ENCODE measurements at regions not wholly inside any gene's neighbourhood (a gene's known extent, or its start where the extent isn't known, plus 50 kb on each side); places are given as distances from the start of the nearest gene placed in this dataset.
"Not testable (repeated sequence)": the region's sequence is repeated elsewhere in the genome, so short reads cannot be mapped to it uniquely, and the experiment has no call there.

GRCh38 chr11:103808252-103808651 lies 228.2 kb upstream of the DDI1 start:
- H3K9me3 ChIP-seq = no peaks in the 10 kb centered on the region
- no peak overlapping the region for H3K4me3 ChIP-seq
- H3K36me3 ChIP-seq = no peaks in the 10 kb centered on the region
- no peaks in the 10 kb centered on the region for H3K27me3 ChIP-seq
- intact Hi-C loops (cut with DNase I) = no loop called here
- TF ChIP-seq, protein P1, sequence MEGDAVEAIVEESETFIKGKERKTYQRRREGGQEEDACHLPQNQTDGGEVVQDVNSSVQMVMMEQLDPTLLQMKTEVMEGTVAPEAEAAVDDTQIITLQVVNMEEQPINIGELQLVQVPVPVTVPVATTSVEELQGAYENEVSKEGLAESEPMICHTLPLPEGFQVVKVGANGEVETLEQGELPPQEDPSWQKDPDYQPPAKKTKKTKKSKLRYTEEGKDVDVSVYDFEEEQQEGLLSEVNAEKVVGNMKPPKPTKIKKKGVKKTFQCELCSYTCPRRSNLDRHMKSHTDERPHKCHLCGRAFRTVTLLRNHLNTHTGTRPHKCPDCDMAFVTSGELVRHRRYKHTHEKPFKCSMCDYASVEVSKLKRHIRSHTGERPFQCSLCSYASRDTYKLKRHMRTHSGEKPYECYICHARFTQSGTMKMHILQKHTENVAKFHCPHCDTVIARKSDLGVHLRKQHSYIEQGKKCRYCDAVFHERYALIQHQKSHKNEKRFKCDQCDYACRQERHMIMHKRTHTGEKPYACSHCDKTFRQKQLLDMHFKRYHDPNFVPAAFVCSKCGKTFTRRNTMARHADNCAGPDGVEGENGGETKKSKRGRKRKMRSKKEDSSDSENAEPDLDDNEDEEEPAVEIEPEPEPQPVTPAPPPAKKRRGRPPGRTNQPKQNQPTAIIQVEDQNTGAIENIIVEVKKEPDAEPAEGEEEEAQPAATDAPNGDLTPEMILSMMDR (IDR thresholded peaks at IDR 0.05) = no peak
- no peak for DNase-seq
- ATAC-seq = no peak
- 92 to 100% methylated on average over 3 of the region's 3 CpGs for WGBS, 2 donors
- FAIRE-seq = no peak
- H3K4me1 ChIP-seq = peaks cover 0 to 13% (median 10%) of the 10 kb centered on the region in 3 donors
- peak overlapping the region in 1 of 4 donors; percentile 22 for H3K27ac ChIP-seq

DNA sequence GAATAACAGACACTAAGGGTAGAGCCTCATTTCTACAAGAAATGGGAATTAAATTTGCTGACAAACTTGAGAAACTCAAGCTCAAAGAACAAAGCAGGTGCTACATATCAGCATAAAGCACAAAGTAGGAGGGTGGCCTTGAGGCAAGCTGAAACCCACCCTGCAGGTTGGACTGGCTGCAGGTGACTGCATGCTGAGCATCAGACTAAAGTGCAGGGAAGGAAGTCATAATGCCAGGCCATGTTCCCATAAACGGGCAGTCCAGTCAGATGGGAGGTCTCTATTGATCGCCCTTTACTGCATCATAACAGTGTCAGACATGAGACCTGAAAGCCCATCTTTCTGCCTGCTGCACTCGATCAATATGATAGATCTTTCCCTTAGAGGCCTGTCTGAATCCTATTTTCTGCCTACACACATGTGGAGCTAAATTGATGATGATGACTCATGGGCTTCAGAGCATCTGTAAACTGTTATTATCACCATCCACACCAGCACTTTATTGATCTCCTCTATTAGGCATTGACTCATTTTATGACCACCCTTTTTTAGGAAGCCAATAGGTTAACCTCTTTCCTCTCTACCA lies 224.5 kb upstream of the DDI1 start:
- no peak overlapping the region for H3K4me3 ChIP-seq
- DNase-seq (no peak), FAIRE-seq (no peak), ATAC-seq (no peak)
- intact Hi-C loops (cut with DNase I) = no loop called here
- no peaks in the 10 kb centered on the region for H3K36me3 ChIP-seq
- H3K9me3 ChIP-seq = no peaks in the 10 kb centered on the region
- no peak overlapping the region for H3K27ac ChIP-seq
- TF ChIP-seq, protein P1 (IDR thresholded peaks at IDR 0.05) = no peak
- H3K27me3 ChIP-seq = no peaks in the 10 kb centered on the region
- 54 to 57% methylated on average over 3 of the region's 3 CpGs for WGBS, 2 donors
- H3K4me1 ChIP-seq = no peaks in the 10 kb centered on the region

GRCh38 chr11:103812680-103813079 lies 223.8 kb upstream of the DDI1 start:
- intact Hi-C loops (cut with DNase I) = no loop called here
- Histone ChIP-seq H3K4me1 (no peaks in the 10 kb centered on the region), H3K27ac (no peak overlapping the region), H3K27me3 (no peaks in the 10 kb centered on the region), H3K36me3 (no peaks in the 10 kb centered on the region), H3K9me3 (no peaks in the 10 kb centered on the region), H3K4me3 (no peak overlapping the region)
- TF ChIP-seq, protein P1 (IDR thresholded peaks at IDR 0.05) = no peak
- no peak for DNase-seq
- FAIRE-seq = no peak
- 75 to 90% methylated on average over 3 of the region's 3 CpGs for WGBS, 2 donors
- no peak for ATAC-seq

- H3K4me3 ChIP-seq; H3K9me3 ChIP-seq; FAIRE-seq; H3K4me1 ChIP-seq; DNase-seq; H3K36me3 ChIP-seq; H3K27me3 ChIP-seq; ATAC-seq; H3K27ac ChIP-seq; intact Hi-C loops (cut with DNase I): not testable (repeated sequence)
- 88 to 93% methylated on average over 5 to 8 of the region's 8 CpGs for WGBS, 2 donors
Measured at GRCh38 chr11:103820345-103820744, 216.1 kb upstream of the DDI1 start.

DNA sequence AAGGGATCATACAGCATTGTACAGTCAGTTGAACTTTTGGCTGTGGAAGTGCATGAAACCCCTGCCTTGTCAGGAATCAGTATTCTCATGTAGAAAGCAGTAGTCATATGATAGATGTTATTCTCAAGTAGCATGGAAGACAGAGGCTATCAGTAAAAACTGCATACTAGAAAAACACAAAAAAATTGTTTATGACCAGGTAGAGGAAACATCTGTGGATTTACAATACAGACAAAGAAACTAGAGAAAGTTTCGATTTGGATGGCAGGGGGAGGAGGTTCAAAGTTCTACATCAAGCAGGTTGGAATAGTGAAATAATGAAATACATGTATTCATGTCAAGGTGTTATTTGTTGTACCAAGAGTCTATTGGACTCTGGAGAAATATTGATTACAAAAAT lies 212.3 kb upstream of the DDI1 start:
- Histone ChIP-seq H3K27ac (no peak overlapping the region), H3K4me3 (no peak overlapping the region), H3K9me3 (no peaks in the 10 kb centered on the region), H3K36me3 (no peaks in the 10 kb centered on the region), H3K27me3 (no peaks in the 10 kb centered on the region), H3K4me1 (peaks cover 3 to 27% (median 6%) of the 10 kb centered on the region in 3 donors)
- intact Hi-C loops (cut with DNase I) = no loop called here
- FAIRE-seq (no peak), ATAC-seq (peak in 1 of 4 donors; percentile 48), DNase-seq (no peak)
- TF ChIP-seq, protein P1 (IDR thresholded peaks at IDR 0.05) = no peak
- 33 to 36% methylated on average over 1 of the region's 1 CpG for whole genome bisulfite sequencing, 2 donors

Measured in pancreas (tissue), 10 donors.